ACC112 (cell line): ENCODE measurements at regions not wholly inside any gene's neighbourhood (a gene's known extent, or its start where the extent isn't known, plus 50 kb on each side); places are given as distances from the start of the nearest gene placed in this dataset.
"Not testable (repeated sequence)": the region's sequence is repeated elsewhere in the genome, so short reads cannot be mapped to it uniquely, and the experiment has no call there.

Experiments used
- H2AFZ ChIP-seq: fragments of 200-600 bp; sonication (generic); one replicate; pipeline ENCODE4 v1.6.0; 2017; ENCODE audit warnings: antibody characterized with exemption, low read length; ENCODE audit not compliant: unreplicated experiment
- H3K27ac ChIP-seq: fragments of 200-600 bp; sonication (generic); 2 replicates; pipeline ENCODE4 v1.5.1; 2014; ENCODE audit warnings: low read depth, mild to moderate bottlenecking, antibody characterized with exemption, low read length, moderate library complexity
- H3K27me3 ChIP-seq: fragments of 200-600 bp; sonication (generic); 2 replicates; pipeline ENCODE4 v1.6.1; 2014; ENCODE audit warnings: mild to moderate bottlenecking, antibody characterized with exemption, low read length, moderate library complexity, mixed read lengths; ENCODE audit not compliant: insufficient read depth
- H3K36me3 ChIP-seq: fragments of 200-600 bp; sonication (generic); 2 replicates; pipeline ENCODE4 v1.6.1; 2016; ENCODE audit warnings: mild to moderate bottlenecking, antibody characterized with exemption, low read length, moderate library complexity, mixed read lengths; ENCODE audit not compliant: insufficient read depth
- H3K4me1 ChIP-seq: fragments of 200-600 bp; sonication (generic); one replicate; pipeline ENCODE4 v1.6.1; 2016; ENCODE audit warnings: low read length, mixed read lengths; ENCODE audit not compliant: insufficient read depth, unreplicated experiment, control insufficient read depth
- H3K4me3 ChIP-seq: fragments of 200-600 bp; sonication (generic); 2 replicates; pipeline ENCODE4 v1.5.1; 2014; ENCODE audit warnings: mild to moderate bottlenecking, low read depth, low read length
- H3K79me2 ChIP-seq: fragments of 200-600 bp; sonication (generic); one replicate; pipeline ENCODE4 v1.6.0; 2016; ENCODE audit warnings: low read length; ENCODE audit not compliant: control insufficient read depth, unreplicated experiment, insufficient read depth

GRCh38 chr2:22186261-22186828 is 1062.6 kb downstream of the TDRD15 start:
- not testable (repeated sequence) for H2AFZ ChIP-seq, H3K79me2 ChIP-seq, H3K27ac ChIP-seq, H3K27me3 ChIP-seq, H3K36me3 ChIP-seq, H3K4me3 ChIP-seq, H3K4me1 ChIP-seq

GRCh38 chr2:22189893-22190480 is 1066.2 kb downstream of the TDRD15 start:
- no peaks in the 10 kb centered on the region for H3K79me2 ChIP-seq

GRCh38 chr2:22194218-22194617 is 1070.5 kb downstream of the TDRD15 start:
- H3K4me1 ChIP-seq: no peaks in the 10 kb centered on the region
- H3K27me3 ChIP-seq: no peaks in the 10 kb centered on the region
- H3K36me3 ChIP-seq: no peaks in the 10 kb centered on the region
- no peak overlapping the region for H3K4me3 ChIP-seq
- H2AFZ ChIP-seq: no peak overlapping the region
- no peaks in the 10 kb centered on the region for H3K79me2 ChIP-seq
- H3K27ac ChIP-seq: no peak overlapping the region

More at GRCh38 chr2:22189893-22190480, 1066.2 kb downstream of the TDRD15 start:
- Histone ChIP-seq H3K27ac (no peak overlapping the region), H3K36me3 (no peaks in the 10 kb centered on the region), H3K27me3 (no peaks in the 10 kb centered on the region), H3K4me1 (no peaks in the 10 kb centered on the region), H3K4me3 (no peak overlapping the region), H2AFZ (no peak overlapping the region)

GRCh38 chr2:22196806-22197205 is 1073.0 kb downstream of the TDRD15 start:
- Histone ChIP-seq H3K27me3 (no peaks in the 10 kb centered on the region), H3K4me3 (no peak overlapping the region), H3K36me3 (no peaks in the 10 kb centered on the region), H3K27ac (no peak overlapping the region), H3K79me2 (no peaks in the 10 kb centered on the region), H2AFZ (no peak overlapping the region), H3K4me1 (no peaks in the 10 kb centered on the region)

DNA sequence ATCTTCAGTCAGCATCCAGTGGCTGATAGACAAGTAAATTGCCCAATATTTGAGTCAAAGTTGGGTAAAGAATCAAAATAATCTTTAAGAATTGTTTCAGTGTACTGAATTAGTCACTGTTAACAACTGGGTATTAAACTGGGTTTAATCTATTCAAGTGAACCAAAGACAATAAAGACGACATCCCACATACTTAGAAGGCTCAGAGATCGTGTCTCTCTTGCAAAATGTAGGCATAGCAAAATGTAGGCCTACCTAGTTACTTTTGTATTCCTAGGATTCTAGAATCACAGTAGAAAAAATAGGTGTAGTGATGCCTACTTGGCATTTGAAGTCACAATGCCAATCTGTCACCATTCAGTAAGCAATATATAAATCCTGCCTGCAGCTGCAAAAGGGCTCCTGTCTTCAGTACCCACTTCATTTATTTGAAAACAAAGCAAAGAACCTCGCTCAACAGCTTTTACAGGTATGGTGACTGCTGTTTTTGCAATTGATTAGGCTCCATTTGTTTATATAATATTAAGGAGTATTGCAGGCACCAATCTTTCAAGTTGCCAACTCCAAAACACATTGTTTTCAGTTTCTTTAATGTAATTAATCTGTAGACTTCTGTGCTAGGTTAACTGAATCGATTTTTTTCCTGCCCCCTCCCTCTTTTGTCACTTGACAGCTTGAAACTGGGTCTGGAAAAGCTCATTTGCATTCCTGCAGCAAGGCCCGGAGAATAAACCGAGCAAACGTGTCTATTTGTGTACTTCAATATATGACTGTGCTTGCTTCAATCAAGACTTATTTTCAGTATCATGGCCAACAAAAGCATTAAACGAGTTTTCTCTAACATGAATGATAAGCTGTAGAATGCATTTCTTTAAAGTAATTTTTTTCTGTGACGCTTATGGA is 1074.9 kb downstream of the TDRD15 start:
- Histone ChIP-seq H3K79me2 (no peaks in the 10 kb centered on the region), H3K27ac (no peak overlapping the region)

DNA sequence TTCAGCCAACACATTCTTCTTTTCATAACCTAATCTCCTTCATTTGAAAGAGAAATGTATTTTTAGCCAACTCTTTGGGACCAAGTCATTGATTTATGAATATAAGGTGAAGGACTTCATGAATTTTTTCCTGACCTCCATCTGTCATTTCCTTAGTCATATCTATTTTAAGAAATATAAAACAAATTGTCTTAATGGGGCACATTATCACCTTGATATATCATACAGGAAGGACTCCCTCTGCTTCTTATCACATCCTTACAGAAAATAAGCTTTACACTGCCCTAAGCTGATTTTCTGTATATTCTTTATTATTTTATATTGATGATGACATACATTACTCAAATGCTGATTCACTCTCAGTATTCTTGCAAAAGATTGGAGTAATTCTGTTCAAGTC is 1076.2 kb downstream of the TDRD15 start:
- Histone ChIP-seq H2AFZ (no peak overlapping the region), H3K36me3 (no peaks in the 10 kb centered on the region), H3K4me3 (no peak overlapping the region), H3K27me3 (no peaks in the 10 kb centered on the region), H3K4me1 (no peaks in the 10 kb centered on the region), H3K27ac (no peak overlapping the region), H3K79me2 (no peaks in the 10 kb centered on the region)

More for the DNA sequence above, 1074.9 kb downstream of the TDRD15 start:
- Histone ChIP-seq H3K27me3 (no peaks in the 10 kb centered on the region), H2AFZ (no peak overlapping the region), H3K4me3 (no peak overlapping the region), H3K4me1 (no peaks in the 10 kb centered on the region), H3K36me3 (no peaks in the 10 kb centered on the region)

GRCh38 chr2:22209545-22209944 is 1085.8 kb downstream of the TDRD15 start:
- Histone ChIP-seq H3K36me3 (no peaks in the 10 kb centered on the region), H3K4me3 (no peak overlapping the region), H3K27me3 (no peaks in the 10 kb centered on the region), H3K4me1 (no peaks in the 10 kb centered on the region), H2AFZ (no peak overlapping the region), H3K79me2 (no peaks in the 10 kb centered on the region), H3K27ac (no peak overlapping the region)

- Histone ChIP-seq H3K79me2 (no peaks in the 10 kb centered on the region), H3K36me3 (no peaks in the 10 kb centered on the region), H3K4me1 (no peaks in the 10 kb centered on the region), H3K27me3 (no peaks in the 10 kb centered on the region), H2AFZ (no peak overlapping the region), H3K27ac (no peak overlapping the region), H3K4me3 (no peak overlapping the region)
Observed at GRCh38 chr2:22213237-22213636, 1089.5 kb downstream of the TDRD15 start.

DNA sequence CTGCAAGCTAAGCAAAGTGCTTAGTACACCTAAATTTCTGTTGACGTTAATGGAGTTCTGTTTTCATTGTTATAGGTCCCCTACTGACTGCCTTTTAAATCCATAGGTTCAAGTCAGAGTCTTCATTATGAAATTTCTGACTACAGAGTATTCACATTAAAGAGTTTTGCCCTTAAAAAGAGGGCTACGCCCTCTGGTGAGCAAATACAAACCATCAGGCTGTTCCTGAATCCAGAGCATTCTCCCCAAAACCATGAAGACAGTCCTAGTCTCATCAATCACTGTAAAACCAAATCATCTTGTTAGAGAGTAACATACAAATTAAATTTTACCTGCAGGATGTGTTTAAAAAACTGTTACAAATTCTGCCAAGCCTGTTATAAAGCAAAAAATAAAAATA is 1091.7 kb downstream of the TDRD15 start:
- H3K36me3 ChIP-seq: no peaks in the 10 kb centered on the region
- no peak overlapping the region for H3K27ac ChIP-seq
- H3K79me2 ChIP-seq: no peaks in the 10 kb centered on the region
- H3K4me1 ChIP-seq: no peaks in the 10 kb centered on the region
- H3K4me3 ChIP-seq: no peak overlapping the region
- H2AFZ ChIP-seq: no peak overlapping the region
- no peaks in the 10 kb centered on the region for H3K27me3 ChIP-seq

- H3K4me1 ChIP-seq: no peaks in the 10 kb centered on the region
- H3K79me2 ChIP-seq: no peaks in the 10 kb centered on the region
- H3K36me3 ChIP-seq: no peaks in the 10 kb centered on the region
- H2AFZ ChIP-seq: no peak overlapping the region
- no peaks in the 10 kb centered on the region for H3K27me3 ChIP-seq
- no peak overlapping the region for H3K27ac ChIP-seq
- H3K4me3 ChIP-seq: no peak overlapping the region
Observed at GRCh38 chr2:22217881-22218280, 1094.1 kb downstream of the TDRD15 start.

DNA sequence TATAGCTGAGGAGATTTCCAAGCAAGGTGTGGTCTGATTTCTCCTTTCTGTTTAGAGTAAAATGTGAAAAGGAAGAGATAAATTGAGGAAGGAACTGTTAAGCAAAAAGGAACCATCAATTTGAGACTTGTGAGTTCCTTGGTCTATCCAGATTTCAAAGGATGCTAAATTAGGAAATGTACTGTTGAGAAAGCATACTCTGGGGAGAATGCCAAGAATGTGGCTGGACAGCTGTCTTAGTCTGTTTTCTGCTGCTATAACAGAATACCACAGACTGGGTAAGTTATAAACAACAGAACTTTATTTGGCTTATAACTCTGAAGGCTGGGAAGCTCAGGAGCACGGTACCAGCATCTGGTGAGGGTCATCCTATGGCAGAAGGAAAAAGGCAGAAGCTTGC is 1097.2 kb downstream of the TDRD15 start:
- Histone ChIP-seq H3K27me3 (no peaks in the 10 kb centered on the region), H3K36me3 (no peaks in the 10 kb centered on the region), H3K27ac (no peak overlapping the region), H2AFZ (no peak overlapping the region), H3K79me2 (no peaks in the 10 kb centered on the region), H3K4me1 (no peaks in the 10 kb centered on the region), H3K4me3 (no peak overlapping the region)
